ENCODE measurements at regions not wholly inside any gene's neighbourhood (a gene's known extent, or its start where the extent isn't known, plus 50 kb on each side); places are given as distances from the start of the nearest gene placed in this dataset.
A peak's percentile ranks its signal among the peaks of the same experiment; 100 is the strongest.

DNA sequence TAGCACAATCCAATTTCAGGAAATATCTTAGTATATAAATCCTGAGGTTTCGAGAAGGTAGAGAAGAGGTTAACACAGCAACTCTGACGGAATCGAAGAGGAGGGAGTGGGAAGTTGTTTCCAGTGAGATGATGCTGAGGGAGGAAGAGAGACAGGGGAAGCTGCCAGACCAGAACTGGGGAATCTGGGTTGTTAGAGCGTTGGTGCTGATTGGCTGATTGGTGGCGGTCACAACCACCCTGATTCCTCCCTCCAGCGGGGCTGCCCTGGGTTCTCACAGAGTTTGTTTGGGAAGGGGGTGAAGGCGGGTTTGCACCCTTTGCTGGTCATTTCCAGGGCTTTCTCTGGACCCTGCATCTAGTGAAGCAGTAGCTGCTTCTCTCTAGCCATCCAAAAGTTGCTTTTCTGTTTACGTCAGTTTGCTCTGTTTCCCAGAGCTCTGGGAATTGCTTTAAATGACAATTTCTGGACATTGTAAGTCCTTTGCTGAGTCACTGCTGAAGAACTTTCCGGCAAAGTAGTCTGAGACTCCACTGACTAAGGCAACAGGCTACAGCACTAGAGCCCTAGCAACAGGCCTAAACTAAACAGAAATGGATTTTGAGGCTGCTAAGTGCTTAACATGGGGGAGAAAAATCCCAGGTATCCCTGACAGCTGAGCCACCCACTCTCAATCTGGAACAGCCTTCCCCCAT, 90.1 kb downstream of the TENT5C start (continued):
- no peak for TF ChIP-seq FOXM1 (IDR thresholded peaks at IDR 0.05; ENCODE audit: low read depth)
- peak; percentile 75 for TF ChIP-seq FOSL2 (IDR thresholded peaks at IDR 0.05; ENCODE audit: borderline replicate concordance, low read depth)
- TF ChIP-seq, protein P1, sequence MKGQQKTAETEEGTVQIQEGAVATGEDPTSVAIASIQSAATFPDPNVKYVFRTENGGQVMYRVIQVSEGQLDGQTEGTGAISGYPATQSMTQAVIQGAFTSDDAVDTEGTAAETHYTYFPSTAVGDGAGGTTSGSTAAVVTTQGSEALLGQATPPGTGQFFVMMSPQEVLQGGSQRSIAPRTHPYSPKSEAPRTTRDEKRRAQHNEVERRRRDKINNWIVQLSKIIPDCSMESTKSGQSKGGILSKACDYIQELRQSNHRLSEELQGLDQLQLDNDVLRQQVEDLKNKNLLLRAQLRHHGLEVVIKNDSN (IDR thresholded peaks at IDR 0.05; ENCODE audit: borderline replicate concordance, low read depth) = no peak
- TF ChIP-seq GATA2 (CRISPR knock-in tag; IDR thresholded peaks at IDR 0.05) = no peak
- TF ChIP-seq, protein P2, sequence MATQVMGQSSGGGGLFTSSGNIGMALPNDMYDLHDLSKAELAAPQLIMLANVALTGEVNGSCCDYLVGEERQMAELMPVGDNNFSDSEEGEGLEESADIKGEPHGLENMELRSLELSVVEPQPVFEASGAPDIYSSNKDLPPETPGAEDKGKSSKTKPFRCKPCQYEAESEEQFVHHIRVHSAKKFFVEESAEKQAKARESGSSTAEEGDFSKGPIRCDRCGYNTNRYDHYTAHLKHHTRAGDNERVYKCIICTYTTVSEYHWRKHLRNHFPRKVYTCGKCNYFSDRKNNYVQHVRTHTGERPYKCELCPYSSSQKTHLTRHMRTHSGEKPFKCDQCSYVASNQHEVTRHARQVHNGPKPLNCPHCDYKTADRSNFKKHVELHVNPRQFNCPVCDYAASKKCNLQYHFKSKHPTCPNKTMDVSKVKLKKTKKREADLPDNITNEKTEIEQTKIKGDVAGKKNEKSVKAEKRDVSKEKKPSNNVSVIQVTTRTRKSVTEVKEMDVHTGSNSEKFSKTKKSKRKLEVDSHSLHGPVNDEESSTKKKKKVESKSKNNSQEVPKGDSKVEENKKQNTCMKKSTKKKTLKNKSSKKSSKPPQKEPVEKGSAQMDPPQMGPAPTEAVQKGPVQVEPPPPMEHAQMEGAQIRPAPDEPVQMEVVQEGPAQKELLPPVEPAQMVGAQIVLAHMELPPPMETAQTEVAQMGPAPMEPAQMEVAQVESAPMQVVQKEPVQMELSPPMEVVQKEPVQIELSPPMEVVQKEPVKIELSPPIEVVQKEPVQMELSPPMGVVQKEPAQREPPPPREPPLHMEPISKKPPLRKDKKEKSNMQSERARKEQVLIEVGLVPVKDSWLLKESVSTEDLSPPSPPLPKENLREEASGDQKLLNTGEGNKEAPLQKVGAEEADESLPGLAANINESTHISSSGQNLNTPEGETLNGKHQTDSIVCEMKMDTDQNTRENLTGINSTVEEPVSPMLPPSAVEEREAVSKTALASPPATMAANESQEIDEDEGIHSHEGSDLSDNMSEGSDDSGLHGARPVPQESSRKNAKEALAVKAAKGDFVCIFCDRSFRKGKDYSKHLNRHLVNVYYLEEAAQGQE (IDR thresholded peaks at IDR 0.05; ENCODE audit: low read depth, low read length) = no peak; the same call in 1 of the 2 replicates
- TF ChIP-seq, protein P3, sequence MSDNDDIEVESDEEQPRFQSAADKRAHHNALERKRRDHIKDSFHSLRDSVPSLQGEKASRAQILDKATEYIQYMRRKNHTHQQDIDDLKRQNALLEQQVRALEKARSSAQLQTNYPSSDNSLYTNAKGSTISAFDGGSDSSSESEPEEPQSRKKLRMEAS (IDR thresholded peaks at IDR 0.05; ENCODE audit: low read depth) = peak; percentile 30; the same call in 1 of the 2 replicates
- TF ChIP-seq RFX5 (IDR thresholded peaks at IDR 0.05; ENCODE audit: low read length) = no peak
- TF ChIP-seq YY1 (IDR thresholded peaks at IDR 0.05; ENCODE audit: low read depth) = no peak
- TF ChIP-seq RAD21 (IDR thresholded peaks at IDR 0.05; ENCODE audit: low read length) = no peak

DNA sequence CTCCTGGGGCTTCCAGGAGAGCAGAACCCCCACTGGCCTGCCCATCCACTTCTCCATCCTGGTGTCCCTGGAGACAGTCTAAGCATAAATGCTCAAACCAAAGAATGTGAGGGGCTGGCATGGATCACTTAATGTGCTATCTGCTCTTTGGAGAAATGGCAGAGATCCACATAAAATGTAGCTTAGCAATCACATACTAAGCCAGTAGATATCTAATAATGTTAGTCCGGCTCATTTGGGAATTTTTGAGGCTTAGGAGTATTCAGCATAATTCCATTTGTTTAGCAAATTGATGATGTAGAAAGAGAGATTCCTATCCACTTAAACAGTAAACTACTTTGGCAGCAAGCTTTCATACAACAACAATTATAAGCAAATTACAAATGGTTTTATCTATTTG, 90.7 kb downstream of the TENT5C start:
- no peaks in the 10 kb centered on the region for H3K79me2 ChIP-seq (ENCODE audit: insufficient read depth)
- peak overlapping the region; percentile 26 to 98; a peak in 3 of 4 replicates for H3K27ac ChIP-seq (ENCODE audit: low read depth in 2 of 2, low read length in 1 of 2)
- no peak overlapping the region for H3K4me3 ChIP-seq (ENCODE audit: low read depth in 2 of 2, low read length in 1 of 2)
- no peak for DNase-seq
- H3K9me2 ChIP-seq = no peaks in the 10 kb centered on the region
- POLR2A ChIA-PET = no interaction called here
- H3K9me3 ChIP-seq = no peaks in the 10 kb centered on the region
- peak overlapping the region; percentile 53 for H3K4me2 ChIP-seq
- no peaks in the 10 kb centered on the region for H4K20me1 ChIP-seq (ENCODE audit: insufficient read depth)
- no peaks in the 10 kb centered on the region for H3K27me3 ChIP-seq (ENCODE audit: insufficient read depth)
- CTCF ChIA-PET = interaction anchor here (1.0 to 2.3 kb wide), 4 partner anchors 12 to 162 kb away, joined by 4 to 9 read pairs (median 4); no protein-coding TSS in a partner anchor
- peaks cover 3% of the 10 kb centered on the region for H3F3A ChIP-seq (replicated peaks; ENCODE audit: insufficient read depth)
- H3K4me1 ChIP-seq (ENCODE audit: control insufficient read depth in 1 of 2, insufficient read depth in 2 of 2, low read depth in 1 of 2, low read length in 1 of 2) = peaks cover 0 to 10% of the 10 kb centered on the region in 2 experiments; a peak in 3 of 4 replicates
- no peaks in the 10 kb centered on the region for H3K36me3 ChIP-seq (replicated peaks in 1 of 2; ENCODE audit: control insufficient read depth in 1 of 2, insufficient read depth in 2 of 2, low read length in 1 of 2)
- WGBS (ENCODE audit: low lambda C conversion rate) = 25% methylated on average over 1 of the region's 1 CpG
- H3K9ac ChIP-seq = peak overlapping the region; percentile 57
- H2AFZ ChIP-seq (ENCODE audit: low read depth) = peak overlapping the region; percentile 49; the same call in 1 of the 2 replicates
- TF ChIP-seq RAD21 (IDR thresholded peaks at IDR 0.05; ENCODE audit: low read length) = no peak
- TF ChIP-seq GATA2 (CRISPR knock-in tag; IDR thresholded peaks at IDR 0.05) = no peak
- no peak for TF ChIP-seq FOSL2 (IDR thresholded peaks at IDR 0.05; ENCODE audit: borderline replicate concordance, low read depth)
- TF ChIP-seq POLR2AphosphoS5 (IDR thresholded peaks at IDR 0.05; ENCODE audit: low read depth, low read length) = no peak
- no peak for TF ChIP-seq EZH2phosphoT487 (IDR thresholded peaks at IDR 0.05; ENCODE audit: borderline replicate concordance, low read depth)

Data from SK-N-SH (cell line).